ENCODE measurements at regions not wholly inside any gene's neighbourhood (a gene's known extent, or its start where the extent isn't known, plus 50 kb on each side); places are given as distances from the start of the nearest gene placed in this dataset.

GRCh38 chr1:30090162-30090820, 633.1 kb downstream of the MATN1 start:
- no peak overlapping the region for H3K4me3 ChIP-seq (ENCODE audit: low read depth, low read length)
- no peak for TF ChIP-seq CTCF (IDR thresholded peaks at IDR 0.05; ENCODE audit: insufficient read depth in 1 of 2, low read depth in 1 of 2, low read length in 1 of 2, severe bottlenecking in 1 of 2, unreplicated experiment in 1 of 2)
- H3K27me3 ChIP-seq (replicated peaks; ENCODE audit: control insufficient read depth, insufficient read depth, low read length), result no peaks in the 10 kb centered on the region
- intact Hi-C loops (cut with micrococcal nuclease; ENCODE audit: unreplicated experiment), result no loop called here
- POLR2A ChIA-PET, result no interaction called here
- Mint-ChIP-seq H3K27me3 (ENCODE audit: insufficient read depth, unreplicated experiment) (no peaks in the 10 kb centered on the region), H3K36me3 (ENCODE audit: insufficient read depth, unreplicated experiment) (no peaks in the 10 kb centered on the region), H3K27ac (ENCODE audit: unreplicated experiment) (no peak overlapping the region), H3K4me3 (ENCODE audit: unreplicated experiment) (no peak overlapping the region), H3K4me1 (ENCODE audit: low read depth, unreplicated experiment) (no peaks in the 10 kb centered on the region), H3K9me3 (ENCODE audit: unreplicated experiment) (peaks cover 24% of the 10 kb centered on the region)
- no peaks in the 10 kb centered on the region for H3K36me3 ChIP-seq (ENCODE audit: control insufficient read depth, insufficient read depth, low read length)
- CTCF ChIA-PET, result no interaction called here
- H3K4me1 ChIP-seq, result no peaks in the 10 kb centered on the region
- H3K9me3 ChIP-seq, result no peaks in the 10 kb centered on the region
- no peak for DNase-seq
- no TSS peak for BruUV-seq (replicated peaks)

- Mint-ChIP-seq H3K4me1 (ENCODE audit: low read depth, unreplicated experiment) (no peaks in the 10 kb centered on the region), H3K36me3 (ENCODE audit: insufficient read depth, unreplicated experiment) (no peaks in the 10 kb centered on the region), H3K4me3 (ENCODE audit: unreplicated experiment) (no peak overlapping the region), H3K27me3 (ENCODE audit: insufficient read depth, unreplicated experiment) (no peaks in the 10 kb centered on the region), H3K9me3 (ENCODE audit: unreplicated experiment) (peaks cover 24% of the 10 kb centered on the region), H3K27ac (ENCODE audit: unreplicated experiment) (no peak overlapping the region)
- no peaks in the 10 kb centered on the region for H3K9me3 ChIP-seq
- no peaks in the 10 kb centered on the region for H3K4me1 ChIP-seq
- TF ChIP-seq CTCF (IDR thresholded peaks at IDR 0.05; ENCODE audit: insufficient read depth in 1 of 2, low read depth in 1 of 2, low read length in 1 of 2, severe bottlenecking in 1 of 2, unreplicated experiment in 1 of 2), result no peak
- intact Hi-C loops (cut with micrococcal nuclease; ENCODE audit: unreplicated experiment), result no loop called here
- ChIA-PET CTCF (no interaction called here), POLR2A (no interaction called here)
- H3K27me3 ChIP-seq (replicated peaks; ENCODE audit: control insufficient read depth, insufficient read depth, low read length), result no peaks in the 10 kb centered on the region
- H3K4me3 ChIP-seq (ENCODE audit: low read depth, low read length), result no peak overlapping the region
- no TSS peak for BruUV-seq (replicated peaks)
- DNase-seq, result no peak
- no peaks in the 10 kb centered on the region for H3K36me3 ChIP-seq (ENCODE audit: control insufficient read depth, insufficient read depth, low read length)
Measured at GRCh38 chr1:30089024-30089430, 634.4 kb downstream of the MATN1 start.

GRCh38 chr1:30088594-30088993, 634.8 kb downstream of the MATN1 start:
- BruUV-seq (replicated peaks), result no TSS peak
- POLR2A ChIA-PET, result no interaction called here
- TF ChIP-seq CTCF (IDR thresholded peaks at IDR 0.05; ENCODE audit: insufficient read depth in 1 of 2, low read depth in 1 of 2, low read length in 1 of 2, severe bottlenecking in 1 of 2, unreplicated experiment in 1 of 2), result no peak
- DNase-seq, result no peak
- Mint-ChIP-seq H3K27ac (ENCODE audit: unreplicated experiment) (no peak overlapping the region), H3K36me3 (ENCODE audit: insufficient read depth, unreplicated experiment) (no peaks in the 10 kb centered on the region), H3K27me3 (ENCODE audit: insufficient read depth, unreplicated experiment) (no peaks in the 10 kb centered on the region), H3K4me3 (ENCODE audit: unreplicated experiment) (no peak overlapping the region), H3K9me3 (ENCODE audit: unreplicated experiment) (peaks cover 21% of the 10 kb centered on the region), H3K4me1 (ENCODE audit: low read depth, unreplicated experiment) (no peaks in the 10 kb centered on the region)
- CTCF ChIA-PET, result no interaction called here
- no peak overlapping the region for H3K4me3 ChIP-seq (ENCODE audit: low read depth, low read length)
- no peaks in the 10 kb centered on the region for H3K36me3 ChIP-seq (ENCODE audit: control insufficient read depth, insufficient read depth, low read length)
- intact Hi-C loops (cut with micrococcal nuclease; ENCODE audit: unreplicated experiment), result no loop called here
- no peaks in the 10 kb centered on the region for H3K9me3 ChIP-seq
- no peaks in the 10 kb centered on the region for H3K27me3 ChIP-seq (replicated peaks; ENCODE audit: control insufficient read depth, insufficient read depth, low read length)
- H3K4me1 ChIP-seq, result no peaks in the 10 kb centered on the region
